GM23248 (cell line): ENCODE measurements at regions not wholly inside any gene's neighbourhood (a gene's known extent, or its start where the extent isn't known, plus 50 kb on each side); places are given as distances from the start of the nearest gene placed in this dataset.

Experiments
- EZH2 ChIP-seq: fragments of 200-600 bp; sonication (generic); IDR thresholded peaks from 2 replicates; pipeline ENCODE4 v1.6.1; 2018; ENCODE audit warnings: antibody characterized with exemption, mild to moderate bottlenecking; ENCODE audit not compliant: insufficient read depth, poor library complexity, severe bottlenecking
- EZH2phosphoT487 ChIP-seq: fragments of 200-600 bp; sonication (generic); IDR thresholded peaks from 2 replicates; pipeline ENCODE4 v1.6.1; 2018; ENCODE audit warnings: antibody characterized with exemption, moderate library complexity, mild to moderate bottlenecking, low read depth; ENCODE audit not compliant: insufficient read depth

DNA sequence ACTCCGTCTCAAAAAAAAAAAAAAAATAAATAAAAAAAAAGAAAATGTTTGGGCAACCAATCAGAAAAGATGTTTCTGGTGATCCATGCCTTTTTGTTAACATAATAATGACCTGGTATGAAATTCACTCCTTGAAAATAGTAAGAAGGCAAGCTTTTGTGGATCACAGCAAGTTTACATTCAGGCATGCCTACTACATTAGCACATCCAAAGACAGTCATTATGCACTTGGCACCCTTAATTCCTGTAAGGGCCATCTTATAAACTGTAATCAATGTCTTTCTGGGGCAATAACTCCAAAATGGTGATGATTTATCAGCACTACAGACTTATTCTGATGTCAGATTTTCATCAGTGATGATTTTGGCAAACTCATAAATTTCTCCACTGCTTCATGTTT lies 1871.6 kb upstream of the AGA start:
- TF ChIP-seq EZH2 (no peak), EZH2phosphoT487 (no peak)
